Liver (tissue), 3 donors: ENCODE measurements at regions not wholly inside any gene's neighbourhood (a gene's known extent, or its start where the extent isn't known, plus 50 kb on each side); places are given as distances from the start of the nearest gene placed in this dataset.

Experiments
- GABPA ChIP-seq, 2 donors: IDR thresholded peaks in 1 of 2; conservative IDR thresholded peaks in 1 of 2; 2 replicates each; pipeline ENCODE4 v1.6.1; 2016; ENCODE audit warnings: antibody characterized with exemption in 2 of 2, mild to moderate bottlenecking in 1 of 2, moderate library complexity in 1 of 2
- JUND ChIP-seq, 2 donors: IDR thresholded peaks; 2 replicates each; pipeline ENCODE4 v1.6.1; 2016; ENCODE audit warnings: antibody characterized with exemption in 2 of 2
- SP1 ChIP-seq: IDR thresholded peaks from 2 replicates; pipeline ENCODE4 v1.6.1; 2018; ENCODE audit warnings: antibody characterized with exemption, mild to moderate bottlenecking
- YY1 ChIP-seq: IDR thresholded peaks from 2 replicates; pipeline ENCODE4 v1.6.1; 2016; ENCODE audit warnings: antibody characterized with exemption, mild to moderate bottlenecking
- TF ChIP-seq, protein P1 (sequence below): fragments of 150-350 bp; IDR thresholded peaks from 2 replicates; pipeline ENCODE4 v1.5.1; 2017; ENCODE audit warnings: improper control_type of control experiment, low read depth, low read length; ENCODE audit not compliant: missing input control
- TF ChIP-seq, protein P2 (sequence below): IDR thresholded peaks from 2 replicates; pipeline ENCODE4 v1.6.1; 2016; ENCODE audit warnings: antibody characterized with exemption, mild to moderate bottlenecking
- donor health status: healthy.
- donor health status: healthy.

DNA sequence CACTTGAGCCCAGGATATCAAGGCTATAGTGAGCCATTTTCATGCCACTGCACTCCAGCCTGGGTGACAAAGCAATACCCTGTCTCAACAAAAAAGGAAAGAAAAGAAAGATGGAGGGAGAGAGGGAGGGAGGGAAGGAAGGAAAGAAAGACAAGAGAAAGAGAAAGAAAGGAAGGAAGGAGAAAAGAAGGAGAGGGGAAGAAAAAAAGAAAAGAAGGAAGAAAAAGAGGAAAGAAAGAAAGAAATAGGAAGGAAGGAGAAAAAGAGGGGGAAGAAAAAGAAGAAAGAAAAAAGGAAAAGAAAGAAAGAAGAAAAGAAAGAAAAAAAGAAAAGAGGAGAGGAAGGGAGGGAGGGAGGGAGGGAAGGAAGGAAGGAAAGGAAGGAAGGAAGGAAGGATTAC lies 321.5 kb upstream of the CNTNAP2 start:
- TF ChIP-seq, protein P1, sequence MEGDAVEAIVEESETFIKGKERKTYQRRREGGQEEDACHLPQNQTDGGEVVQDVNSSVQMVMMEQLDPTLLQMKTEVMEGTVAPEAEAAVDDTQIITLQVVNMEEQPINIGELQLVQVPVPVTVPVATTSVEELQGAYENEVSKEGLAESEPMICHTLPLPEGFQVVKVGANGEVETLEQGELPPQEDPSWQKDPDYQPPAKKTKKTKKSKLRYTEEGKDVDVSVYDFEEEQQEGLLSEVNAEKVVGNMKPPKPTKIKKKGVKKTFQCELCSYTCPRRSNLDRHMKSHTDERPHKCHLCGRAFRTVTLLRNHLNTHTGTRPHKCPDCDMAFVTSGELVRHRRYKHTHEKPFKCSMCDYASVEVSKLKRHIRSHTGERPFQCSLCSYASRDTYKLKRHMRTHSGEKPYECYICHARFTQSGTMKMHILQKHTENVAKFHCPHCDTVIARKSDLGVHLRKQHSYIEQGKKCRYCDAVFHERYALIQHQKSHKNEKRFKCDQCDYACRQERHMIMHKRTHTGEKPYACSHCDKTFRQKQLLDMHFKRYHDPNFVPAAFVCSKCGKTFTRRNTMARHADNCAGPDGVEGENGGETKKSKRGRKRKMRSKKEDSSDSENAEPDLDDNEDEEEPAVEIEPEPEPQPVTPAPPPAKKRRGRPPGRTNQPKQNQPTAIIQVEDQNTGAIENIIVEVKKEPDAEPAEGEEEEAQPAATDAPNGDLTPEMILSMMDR = no peak
- TF ChIP-seq JUND (IDR thresholded peaks at IDR 0.05) (no peak), YY1 (no peak), GABPA (IDR thresholded peaks at IDR 0.05 in 1 of 2, conservative IDR thresholded peaks at IDR 0.05 in 1 of 2) (no peak), SP1 (no peak)
- TF ChIP-seq, protein P2, sequence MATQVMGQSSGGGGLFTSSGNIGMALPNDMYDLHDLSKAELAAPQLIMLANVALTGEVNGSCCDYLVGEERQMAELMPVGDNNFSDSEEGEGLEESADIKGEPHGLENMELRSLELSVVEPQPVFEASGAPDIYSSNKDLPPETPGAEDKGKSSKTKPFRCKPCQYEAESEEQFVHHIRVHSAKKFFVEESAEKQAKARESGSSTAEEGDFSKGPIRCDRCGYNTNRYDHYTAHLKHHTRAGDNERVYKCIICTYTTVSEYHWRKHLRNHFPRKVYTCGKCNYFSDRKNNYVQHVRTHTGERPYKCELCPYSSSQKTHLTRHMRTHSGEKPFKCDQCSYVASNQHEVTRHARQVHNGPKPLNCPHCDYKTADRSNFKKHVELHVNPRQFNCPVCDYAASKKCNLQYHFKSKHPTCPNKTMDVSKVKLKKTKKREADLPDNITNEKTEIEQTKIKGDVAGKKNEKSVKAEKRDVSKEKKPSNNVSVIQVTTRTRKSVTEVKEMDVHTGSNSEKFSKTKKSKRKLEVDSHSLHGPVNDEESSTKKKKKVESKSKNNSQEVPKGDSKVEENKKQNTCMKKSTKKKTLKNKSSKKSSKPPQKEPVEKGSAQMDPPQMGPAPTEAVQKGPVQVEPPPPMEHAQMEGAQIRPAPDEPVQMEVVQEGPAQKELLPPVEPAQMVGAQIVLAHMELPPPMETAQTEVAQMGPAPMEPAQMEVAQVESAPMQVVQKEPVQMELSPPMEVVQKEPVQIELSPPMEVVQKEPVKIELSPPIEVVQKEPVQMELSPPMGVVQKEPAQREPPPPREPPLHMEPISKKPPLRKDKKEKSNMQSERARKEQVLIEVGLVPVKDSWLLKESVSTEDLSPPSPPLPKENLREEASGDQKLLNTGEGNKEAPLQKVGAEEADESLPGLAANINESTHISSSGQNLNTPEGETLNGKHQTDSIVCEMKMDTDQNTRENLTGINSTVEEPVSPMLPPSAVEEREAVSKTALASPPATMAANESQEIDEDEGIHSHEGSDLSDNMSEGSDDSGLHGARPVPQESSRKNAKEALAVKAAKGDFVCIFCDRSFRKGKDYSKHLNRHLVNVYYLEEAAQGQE = no peak
